Osteoblast (primary cell): ENCODE measurements at regions not wholly inside any gene's neighbourhood (a gene's known extent, or its start where the extent isn't known, plus 50 kb on each side); places are given as distances from the start of the nearest gene placed in this dataset.

Source experiments
- DNase-seq: peaks from one replicate; pipeline ENCODE4 v3.0.0; 2011; ENCODE audit warnings: low spot score, mixed read lengths; ENCODE audit not compliant: insufficient read length; ENCODE audit errors: missing footprints
- H2AFZ ChIP-seq: 2 replicates; pipeline ENCODE4 v1.6.0; 2011; ENCODE audit warnings: mild to moderate bottlenecking, low read length
- H3K27ac ChIP-seq: 2 replicates; pipeline ENCODE4 v1.5.1; 2011; ENCODE audit warnings: mild to moderate bottlenecking, low read depth, low read length, moderate library complexity
- H3K27me3 ChIP-seq: 2 replicates; pipeline ENCODE4 v1.6.0; 2012; ENCODE audit warnings: mild to moderate bottlenecking, control low read depth, inconsistent platforms, low read length, moderate library complexity; ENCODE audit not compliant: insufficient read depth
- H3K36me3 ChIP-seq: 2 replicates; pipeline ENCODE4 v1.5.1; 2011; ENCODE audit warnings: mild to moderate bottlenecking, low read length, control low read depth, moderate library complexity; ENCODE audit not compliant: insufficient read depth
- H3K4me1 ChIP-seq: 2 replicates; pipeline ENCODE4 v1.5.1; 2011; ENCODE audit warnings: mild to moderate bottlenecking, low read length, control low read depth, moderate library complexity; ENCODE audit not compliant: insufficient read depth
- H3K4me2 ChIP-seq: 2 replicates; pipeline ENCODE4 v1.6.0; 2011; ENCODE audit warnings: mild to moderate bottlenecking, low read length; ENCODE audit not compliant: insufficient read depth
- H3K4me3 ChIP-seq: fragments of 200-600 bp; sonication (generic); 3 replicates; pipeline ENCODE4 v1.5.1; 2012; ENCODE audit warnings: mild to moderate bottlenecking, low read length, inconsistent platforms; ENCODE audit not compliant: insufficient read depth
- H3K79me2 ChIP-seq: 2 replicates; pipeline ENCODE4 v1.6.0; 2012; ENCODE audit warnings: mild to moderate bottlenecking, low read length, control low read depth, inconsistent platforms; ENCODE audit not compliant: insufficient read depth
- H3K9me3 ChIP-seq: 2 replicates; pipeline ENCODE4 v1.5.1; 2011; ENCODE audit warnings: low read depth, low read length, control low read depth
- H4K20me1 ChIP-seq: 2 replicates; pipeline ENCODE4 v1.6.0; 2012; ENCODE audit warnings: mild to moderate bottlenecking, low read length, control low read depth; ENCODE audit not compliant: insufficient read depth
- TF ChIP-seq, protein P1 (sequence below): IDR thresholded peaks from 2 replicates; pipeline ENCODE4 v1.5.1; 2011; ENCODE audit warnings: mild to moderate bottlenecking, low read depth, low read length, moderate library complexity; ENCODE audit errors: extremely low read depth

DNA sequence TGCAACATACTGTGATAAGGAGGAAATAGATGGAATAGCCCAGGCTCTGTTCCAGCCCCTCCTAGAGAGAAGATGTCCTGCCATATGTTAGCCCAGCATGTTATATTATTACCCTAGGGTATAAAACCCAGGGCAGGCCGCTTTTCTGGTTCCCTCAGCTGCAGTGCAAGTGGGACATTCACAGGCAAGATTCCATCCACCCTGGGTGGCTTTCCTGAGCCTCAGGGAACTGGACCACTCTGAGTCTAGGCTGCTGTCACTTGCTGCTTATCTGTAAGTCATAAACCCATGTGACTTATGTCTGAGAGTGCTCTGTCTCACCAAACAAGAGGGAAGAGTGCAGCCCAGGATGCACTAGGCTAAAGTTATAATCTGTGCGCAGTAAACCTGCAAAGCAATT lies 413.2 kb downstream of the MZT1 start:
- Histone ChIP-seq H2AFZ (no peak overlapping the region), H3K79me2 (no peaks in the 10 kb centered on the region), H3K27me3 (no peaks in the 10 kb centered on the region), H3K9me3 (no peaks in the 10 kb centered on the region), H3K4me2 (no peak overlapping the region), H3K4me1 (no peaks in the 10 kb centered on the region), H4K20me1 (no peaks in the 10 kb centered on the region), H3K36me3 (no peaks in the 10 kb centered on the region), H3K4me3 (no peak overlapping the region), H3K27ac (no peak overlapping the region)
- TF ChIP-seq, protein P1, sequence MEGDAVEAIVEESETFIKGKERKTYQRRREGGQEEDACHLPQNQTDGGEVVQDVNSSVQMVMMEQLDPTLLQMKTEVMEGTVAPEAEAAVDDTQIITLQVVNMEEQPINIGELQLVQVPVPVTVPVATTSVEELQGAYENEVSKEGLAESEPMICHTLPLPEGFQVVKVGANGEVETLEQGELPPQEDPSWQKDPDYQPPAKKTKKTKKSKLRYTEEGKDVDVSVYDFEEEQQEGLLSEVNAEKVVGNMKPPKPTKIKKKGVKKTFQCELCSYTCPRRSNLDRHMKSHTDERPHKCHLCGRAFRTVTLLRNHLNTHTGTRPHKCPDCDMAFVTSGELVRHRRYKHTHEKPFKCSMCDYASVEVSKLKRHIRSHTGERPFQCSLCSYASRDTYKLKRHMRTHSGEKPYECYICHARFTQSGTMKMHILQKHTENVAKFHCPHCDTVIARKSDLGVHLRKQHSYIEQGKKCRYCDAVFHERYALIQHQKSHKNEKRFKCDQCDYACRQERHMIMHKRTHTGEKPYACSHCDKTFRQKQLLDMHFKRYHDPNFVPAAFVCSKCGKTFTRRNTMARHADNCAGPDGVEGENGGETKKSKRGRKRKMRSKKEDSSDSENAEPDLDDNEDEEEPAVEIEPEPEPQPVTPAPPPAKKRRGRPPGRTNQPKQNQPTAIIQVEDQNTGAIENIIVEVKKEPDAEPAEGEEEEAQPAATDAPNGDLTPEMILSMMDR = no peak
- no peak for DNase-seq

DNA sequence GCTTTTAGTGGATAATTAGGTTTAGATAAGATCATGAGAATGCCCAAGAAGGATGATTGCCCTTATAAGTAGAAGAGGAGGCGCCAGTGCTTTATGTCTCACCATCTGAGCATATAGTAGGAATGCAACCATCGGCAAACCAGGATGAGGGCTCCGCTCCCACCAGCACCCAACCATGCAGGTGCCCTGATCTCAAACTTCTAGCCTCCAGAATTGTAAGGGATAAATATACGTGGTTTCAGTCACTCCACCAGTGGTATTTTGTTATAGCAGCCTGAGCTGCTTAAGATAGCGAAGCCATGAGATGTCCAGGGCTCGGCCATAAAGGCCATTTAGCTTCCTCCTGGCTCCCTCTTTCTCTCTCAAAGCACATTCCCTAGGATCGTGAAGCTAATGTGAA lies 413.9 kb downstream of the MZT1 start:
- no peaks in the 10 kb centered on the region for H3K4me1 ChIP-seq
- DNase-seq = no peak
- H3K79me2 ChIP-seq = no peaks in the 10 kb centered on the region
- no peak overlapping the region for H3K27ac ChIP-seq
- no peak overlapping the region for H3K4me3 ChIP-seq
- H3K9me3 ChIP-seq = no peaks in the 10 kb centered on the region
- H3K36me3 ChIP-seq = no peaks in the 10 kb centered on the region
- H3K4me2 ChIP-seq = no peak overlapping the region
- TF ChIP-seq, protein P1 = no peak
- H3K27me3 ChIP-seq = no peaks in the 10 kb centered on the region
- no peaks in the 10 kb centered on the region for H4K20me1 ChIP-seq
- no peak overlapping the region for H2AFZ ChIP-seq

DNA sequence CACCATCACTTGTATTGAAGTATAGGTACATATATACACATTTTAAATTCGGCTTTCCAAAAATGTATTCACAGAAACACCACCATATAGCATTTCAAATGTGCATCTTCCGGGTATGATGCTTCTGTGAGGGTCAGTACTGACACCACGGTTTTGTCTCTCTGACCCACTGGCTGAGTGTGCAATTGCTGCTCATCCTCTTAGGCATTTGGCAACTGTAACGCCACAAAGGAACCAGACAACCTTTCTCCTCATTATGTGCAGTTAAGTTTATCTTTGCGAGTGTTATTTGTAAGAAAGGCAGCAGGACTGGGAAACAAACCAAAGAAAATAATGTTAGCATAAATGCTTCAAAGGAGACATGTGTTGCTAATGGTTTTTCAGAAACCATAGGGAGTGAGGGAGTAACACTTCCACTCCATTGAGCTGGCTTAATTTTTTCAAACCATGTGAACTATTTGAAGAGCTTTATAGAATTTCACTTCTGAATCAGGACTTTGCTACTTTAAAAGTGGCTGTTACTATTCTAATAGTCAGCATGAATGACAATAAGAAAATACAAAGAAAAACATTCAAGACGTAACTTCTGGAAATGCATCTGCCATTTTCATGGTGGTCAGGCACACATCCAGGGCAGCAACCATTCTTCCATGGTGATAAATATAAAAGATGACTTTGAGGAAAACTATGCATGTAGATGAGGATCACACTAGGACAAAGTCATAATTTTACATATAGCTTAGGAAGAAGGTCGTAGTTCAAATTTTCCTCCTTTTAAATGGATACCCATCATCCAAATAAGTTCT lies 423.3 kb downstream of the MZT1 start:
- TF ChIP-seq, protein P1 = no peak

DNA sequence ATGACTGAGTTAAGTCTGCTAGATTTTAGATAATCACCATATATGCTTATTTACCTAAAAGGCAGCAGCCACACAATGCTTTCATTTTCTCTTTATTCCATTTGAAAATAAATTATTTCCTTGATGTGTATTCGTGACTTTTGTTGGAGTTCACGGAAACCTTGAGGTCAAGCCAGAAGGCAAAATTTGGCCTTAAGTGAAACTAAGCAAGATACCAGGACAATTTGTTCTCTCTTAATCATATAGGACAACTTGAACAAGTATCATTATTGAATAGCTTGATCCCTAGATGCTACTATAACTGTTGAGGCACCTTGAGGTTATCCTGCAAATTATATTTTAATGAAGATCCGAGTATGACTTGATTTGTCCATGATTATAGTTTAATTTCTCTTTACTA lies 429.2 kb upstream of the DACH1 start:
- Histone ChIP-seq H3K9me3 (no peaks in the 10 kb centered on the region), H4K20me1 (no peaks in the 10 kb centered on the region), H3K36me3 (no peaks in the 10 kb centered on the region), H2AFZ (no peak overlapping the region), H3K4me1 (peaks cover 12% of the 10 kb centered on the region), H3K79me2 (no peaks in the 10 kb centered on the region), H3K4me3 (no peak overlapping the region), H3K27me3 (no peaks in the 10 kb centered on the region), H3K4me2 (no peak overlapping the region), H3K27ac (no peak overlapping the region)
- TF ChIP-seq, protein P1 = no peak
- no peak for DNase-seq

More for the DNA sequence above, 423.3 kb downstream of the MZT1 start:
- H3K27me3 ChIP-seq = no peaks in the 10 kb centered on the region
- H3K9me3 ChIP-seq = no peaks in the 10 kb centered on the region
- no peak for DNase-seq
- H2AFZ ChIP-seq = peak overlapping the region; percentile 46
- H3K36me3 ChIP-seq = no peaks in the 10 kb centered on the region
- H4K20me1 ChIP-seq = no peaks in the 10 kb centered on the region
- peak overlapping the region; percentile 24 for H3K4me2 ChIP-seq
- H3K4me3 ChIP-seq = no peak overlapping the region
- peaks cover 7% of the 10 kb centered on the region for H3K4me1 ChIP-seq
- no peak overlapping the region for H3K27ac ChIP-seq
- no peaks in the 10 kb centered on the region for H3K79me2 ChIP-seq
